SU-DHL-6 (cell line): ENCODE measurements at regions not wholly inside any gene's neighbourhood (a gene's known extent, or its start where the extent isn't known, plus 50 kb on each side); places are given as distances from the start of the nearest gene placed in this dataset.

Experiments
- H2AFZ ChIP-seq: fragments of 200-600 bp; sonication (generic); 2 replicates; pipeline ENCODE4 v1.6.1; 2014; ENCODE audit warnings: low read depth, mild to moderate bottlenecking, moderate library complexity, mixed read lengths, antibody characterized with exemption, low read length; ENCODE audit not compliant: severe bottlenecking
- H3F3A ChIP-seq: fragments of 200-600 bp; shearing (Covaris generic); 2 replicates; pipeline ENCODE4 v1.6.0; 2016; ENCODE audit warnings: antibody characterized with exemption, mild to moderate bottlenecking; ENCODE audit not compliant: insufficient read depth
- H3K27ac ChIP-seq: fragments of 200-600 bp; sonication (generic); 2 replicates; pipeline ENCODE4 v1.5.1; 2016; ENCODE audit warnings: low read depth, mild to moderate bottlenecking, low read length, moderate library complexity, mixed read lengths
- H3K27me3 ChIP-seq: fragments of 200-600 bp; sonication (generic), shearing (Covaris generic); 2 replicates; pipeline ENCODE4 v1.6.0; 2014; ENCODE audit warnings: mild to moderate bottlenecking, low read length
- H3K36me3 ChIP-seq: fragments of 200-600 bp; sonication (generic); 2 replicates; pipeline ENCODE4 v1.6.1; 2014; ENCODE audit warnings: mild to moderate bottlenecking, low read length, mixed read lengths
- H3K4me2 ChIP-seq: fragments of 300-600, 200-600 bp; shearing (Covaris generic), sonication (generic); 2 replicates; pipeline ENCODE4 v1.6.0; 2014; ENCODE audit warnings: low read length, low read depth, mild to moderate bottlenecking; ENCODE audit not compliant: poor library complexity, severe bottlenecking
- H3K4me3 ChIP-seq: fragments of 200-600 bp; sonication (generic); 2 replicates; pipeline ENCODE4 v1.5.1; 2014; ENCODE audit warnings: antibody characterized with exemption, low read length, mild to moderate bottlenecking, mixed read lengths; ENCODE audit not compliant: insufficient read depth, poor library complexity, severe bottlenecking
- H3K79me2 ChIP-seq: fragments of 200-600 bp; sonication (generic); 2 replicates; pipeline ENCODE4 v1.6.1; 2014; ENCODE audit warnings: mild to moderate bottlenecking, low read length, moderate library complexity; ENCODE audit not compliant: insufficient read depth
- H3K9ac ChIP-seq: fragments of 200-600 bp; sonication (generic); 2 replicates; pipeline ENCODE4 v1.7.0; 2014; ENCODE audit warnings: mild to moderate bottlenecking, low read length
- H3K9me2 ChIP-seq: fragments of 200-600 bp; sonication (generic); replicated peaks from 2 replicates; pipeline ENCODE4 v1.6.1; 2014; ENCODE audit warnings: low read length; ENCODE audit not compliant: insufficient read depth
- H3K9me3 ChIP-seq: fragments of 200-600 bp; sonication (generic); 2 replicates; pipeline ENCODE4 v1.6.1; 2014; ENCODE audit warnings: low read length, mixed read lengths; ENCODE audit not compliant: insufficient read depth
- H4K20me1 ChIP-seq: fragments of 200-600 bp; sonication (generic); 2 replicates; pipeline ENCODE4 v1.6.1; 2014; ENCODE audit warnings: low read depth, mild to moderate bottlenecking, antibody characterized with exemption, low read length, moderate library complexity, mixed read lengths
- CTCF ChIP-seq: fragments of 200-600 bp; sonication (generic); IDR thresholded peaks from one replicate; pipeline ENCODE4 v1.5.1; 2017; ENCODE audit warnings: antibody characterized with exemption, mild to moderate bottlenecking, low read length, moderate library complexity; ENCODE audit not compliant: insufficient read depth, poor library complexity, severe bottlenecking
- EZH2phosphoT487 ChIP-seq: fragments of 200-600 bp; sonication (generic), shearing (Covaris generic); conservative IDR thresholded peaks from 2 replicates; pipeline ENCODE4 v1.6.1; 2018; ENCODE audit warnings: mild to moderate bottlenecking, antibody characterized with exemption, low read length, moderate library complexity, mixed read lengths

GRCh38 chr16:11413907-11414595 lies 68.8 kb downstream of the RMI2 start:
- Histone ChIP-seq H4K20me1 (no peaks in the 10 kb centered on the region), H3F3A (no peaks in the 10 kb centered on the region), H3K9ac (no peak overlapping the region), H3K79me2 (no peaks in the 10 kb centered on the region), H3K27me3 (no peaks in the 10 kb centered on the region), H3K4me2 (no peak overlapping the region), H3K9me3 (no peaks in the 10 kb centered on the region), H3K9me2 (no peaks in the 10 kb centered on the region), H3K4me3 (no peak overlapping the region), H2AFZ (no peak overlapping the region), H3K36me3 (no peaks in the 10 kb centered on the region), H3K27ac (no peak overlapping the region)
- TF ChIP-seq CTCF: no peak
- no peak for TF ChIP-seq EZH2phosphoT487

DNA sequence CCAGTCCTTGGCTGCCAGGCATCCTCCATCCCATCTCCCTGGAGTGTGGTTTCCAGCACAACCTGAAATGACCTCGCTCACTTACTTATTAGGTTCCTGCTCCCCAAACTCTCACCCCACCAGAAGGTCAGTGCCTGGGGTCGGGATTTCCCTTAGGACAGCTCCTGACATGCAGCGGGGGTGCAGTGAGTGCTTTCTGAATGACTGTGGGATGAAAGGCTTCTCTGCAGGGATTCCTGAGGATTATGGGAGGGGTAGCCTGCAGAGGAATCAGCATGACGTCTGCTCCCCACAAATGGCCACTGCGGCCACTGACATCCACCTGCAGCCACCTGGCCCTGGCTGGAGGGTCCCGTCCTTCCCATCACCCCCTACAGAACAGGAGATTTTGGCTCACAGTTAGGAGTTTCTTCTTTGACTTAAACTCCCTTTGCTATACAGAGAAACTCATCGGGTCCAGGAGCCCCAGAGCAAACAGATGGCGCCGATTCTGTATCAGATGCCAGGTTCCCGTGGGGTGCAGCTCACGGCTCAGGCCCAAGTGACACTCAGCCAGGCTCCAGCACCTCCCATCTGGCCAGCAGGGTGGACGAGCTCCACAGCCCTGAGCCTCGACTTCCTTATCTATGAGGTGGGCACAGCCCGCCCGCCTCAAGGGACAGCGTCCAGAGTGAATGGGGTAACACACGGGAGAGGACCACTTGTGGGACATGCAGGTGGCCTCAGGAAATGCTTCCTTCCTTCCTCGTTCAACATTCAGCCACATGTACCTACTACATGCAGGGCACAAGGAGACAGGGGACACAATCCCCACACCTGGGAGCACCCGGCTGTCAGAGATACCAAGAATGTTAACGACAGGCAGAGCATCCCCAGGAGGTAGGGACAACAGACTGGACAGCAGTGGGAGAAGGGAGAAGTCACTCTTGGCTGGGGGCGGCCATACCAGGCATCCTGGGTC lies 69.8 kb downstream of the RMI2 start:
- H3F3A ChIP-seq: no peaks in the 10 kb centered on the region
- no peaks in the 10 kb centered on the region for H3K9me3 ChIP-seq
- H3K27ac ChIP-seq: no peak overlapping the region
- no peak overlapping the region for H3K4me3 ChIP-seq
- H3K36me3 ChIP-seq: no peaks in the 10 kb centered on the region
- H2AFZ ChIP-seq: no peak overlapping the region
- TF ChIP-seq CTCF (no peak), EZH2phosphoT487 (no peak)
- no peaks in the 10 kb centered on the region for H3K9me2 ChIP-seq
- no peak overlapping the region for H3K9ac ChIP-seq
- H3K27me3 ChIP-seq: no peaks in the 10 kb centered on the region
- H3K4me2 ChIP-seq: no peak overlapping the region
- no peaks in the 10 kb centered on the region for H4K20me1 ChIP-seq
- no peaks in the 10 kb centered on the region for H3K79me2 ChIP-seq

GRCh38 chr16:11416228-11417001 lies 71.2 kb downstream of the RMI2 start:
- H4K20me1 ChIP-seq: no peaks in the 10 kb centered on the region
- H3K9ac ChIP-seq: no peak overlapping the region
- H3K9me2 ChIP-seq: no peaks in the 10 kb centered on the region
- no peaks in the 10 kb centered on the region for H3K36me3 ChIP-seq
- no peaks in the 10 kb centered on the region for H3K79me2 ChIP-seq
- no peak overlapping the region for H3K4me2 ChIP-seq
- H3K27me3 ChIP-seq: no peaks in the 10 kb centered on the region
- H3K4me3 ChIP-seq: no peak overlapping the region
- H3K27ac ChIP-seq: no peak overlapping the region
- no peaks in the 10 kb centered on the region for H3F3A ChIP-seq
- H2AFZ ChIP-seq: no peak overlapping the region
- TF ChIP-seq EZH2phosphoT487 (no peak), CTCF (no peak)
- H3K9me3 ChIP-seq: no peaks in the 10 kb centered on the region
